Mucosa of descending colon (tissue), 3 donors: ENCODE measurements at regions not wholly inside any gene's neighbourhood (a gene's known extent, or its start where the extent isn't known, plus 50 kb on each side); places are given as distances from the start of the nearest gene placed in this dataset.
A peak's percentile ranks its signal among the peaks of the same experiment; 100 is the strongest.
"Not testable (repeated sequence)": the region's sequence is repeated elsewhere in the genome, so short reads cannot be mapped to it uniquely, and the experiment has no call there.

Experiments used
- ATAC-seq: fragments of 200-7000 bp; cut with Tn5 transposase; one replicate; pipeline ENCODE4 v1.9.1; 2020; ENCODE audit warnings: mild to moderate bottlenecking, moderate library complexity
- DNase-seq, 3 donors: peaks; one replicate each; pipeline ENCODE4 v3.0.0-alpha.2; 2020
- H3K36me3 ChIP-seq: fragments of 200-600 bp; one replicate; pipeline ENCODE4 v1.8.0; 2021; ENCODE audit warnings: low read depth, mild to moderate bottlenecking
- H3K4me1 ChIP-seq: fragments of 200-600 bp; one replicate; pipeline ENCODE4 v1.8.0; 2021; ENCODE audit warnings: low read depth, mild to moderate bottlenecking
- H3K4me3 ChIP-seq: fragments of 200-600 bp; one replicate; pipeline ENCODE4 v1.8.0; 2021; ENCODE audit warnings: mild to moderate bottlenecking
- H3K9me3 ChIP-seq: fragments of 200-600 bp; one replicate; pipeline ENCODE4 v1.8.0; 2021; ENCODE audit warnings: mild to moderate bottlenecking
- intact Hi-C, 2 donors: fragments of 100-400 bp; cut with DNase I in 1 of 2; cut with micrococcal nuclease in 1 of 2; formaldehyde crosslinking; loops; one replicate each; pipeline versions ENCODE4 v1.11.0 to v1.11.1; 2022; cut with DNase I, micrococcal nuclease
- TF ChIP-seq, protein P1 (sequence below): fragments of 200-600 bp; IDR thresholded peaks from one replicate; pipeline ENCODE4 v1.8.0; 2022; ENCODE audit warnings: antibody characterized with exemption, mild to moderate bottlenecking
- donor health status: DM: no; HTN: no; CAD: no; lungs with moderate emphysema.
- donor health status: DM: no; HTN: no; CAD: no.
- donor health status: DM: no; HTN: yes; CAD: no.

DNA sequence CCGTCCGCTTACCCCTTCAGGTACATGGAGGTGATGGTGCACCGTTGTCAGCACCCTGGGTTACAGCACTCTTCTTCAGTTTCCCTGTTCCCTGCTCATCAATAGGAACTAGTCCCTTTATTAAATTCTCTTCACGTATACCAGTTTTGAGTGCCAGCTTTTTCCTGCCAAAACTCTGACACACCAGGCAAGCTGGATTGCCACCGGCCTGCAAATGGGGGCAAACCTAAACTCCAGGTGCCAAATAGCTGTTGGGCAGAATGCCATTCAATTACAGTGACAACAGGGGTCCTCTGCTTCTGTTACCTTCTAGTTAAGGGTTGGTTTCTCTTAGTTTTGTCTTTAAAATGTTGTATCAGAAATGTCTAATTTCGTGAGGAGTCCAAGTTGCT lies 400.4 kb downstream of the OSTF1 start:
- intact Hi-C loops: no loop called here
- Histone ChIP-seq H3K36me3 (no peaks in the 10 kb centered on the region), H3K4me1 (peaks cover 3% of the 10 kb centered on the region), H3K4me3 (no peak overlapping the region), H3K9me3 (no peaks in the 10 kb centered on the region)
- TF ChIP-seq, protein P1, sequence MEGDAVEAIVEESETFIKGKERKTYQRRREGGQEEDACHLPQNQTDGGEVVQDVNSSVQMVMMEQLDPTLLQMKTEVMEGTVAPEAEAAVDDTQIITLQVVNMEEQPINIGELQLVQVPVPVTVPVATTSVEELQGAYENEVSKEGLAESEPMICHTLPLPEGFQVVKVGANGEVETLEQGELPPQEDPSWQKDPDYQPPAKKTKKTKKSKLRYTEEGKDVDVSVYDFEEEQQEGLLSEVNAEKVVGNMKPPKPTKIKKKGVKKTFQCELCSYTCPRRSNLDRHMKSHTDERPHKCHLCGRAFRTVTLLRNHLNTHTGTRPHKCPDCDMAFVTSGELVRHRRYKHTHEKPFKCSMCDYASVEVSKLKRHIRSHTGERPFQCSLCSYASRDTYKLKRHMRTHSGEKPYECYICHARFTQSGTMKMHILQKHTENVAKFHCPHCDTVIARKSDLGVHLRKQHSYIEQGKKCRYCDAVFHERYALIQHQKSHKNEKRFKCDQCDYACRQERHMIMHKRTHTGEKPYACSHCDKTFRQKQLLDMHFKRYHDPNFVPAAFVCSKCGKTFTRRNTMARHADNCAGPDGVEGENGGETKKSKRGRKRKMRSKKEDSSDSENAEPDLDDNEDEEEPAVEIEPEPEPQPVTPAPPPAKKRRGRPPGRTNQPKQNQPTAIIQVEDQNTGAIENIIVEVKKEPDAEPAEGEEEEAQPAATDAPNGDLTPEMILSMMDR: no peak
- no peak for DNase-seq
- no peak for ATAC-seq

DNA sequence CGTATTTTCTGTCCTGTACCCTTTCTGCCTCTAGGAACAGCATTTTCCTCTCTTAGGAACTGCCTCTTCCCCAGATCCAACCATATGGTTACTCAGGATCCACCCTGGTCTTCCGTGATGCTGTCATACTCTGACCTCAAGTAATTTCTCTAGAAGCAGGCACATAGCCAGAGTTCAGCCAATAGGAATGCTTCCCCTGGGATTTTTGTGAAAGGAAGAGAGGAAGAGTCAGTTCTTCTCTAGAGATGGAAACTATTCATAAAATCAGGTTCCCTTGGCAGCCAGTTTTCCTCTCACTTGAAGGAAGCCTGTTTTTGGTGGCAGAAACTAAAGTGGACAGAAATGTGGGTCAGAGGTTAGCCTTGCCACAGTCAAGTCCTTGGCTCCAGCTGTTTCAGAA lies 400.1 kb upstream of the PCSK5 start:
- no peaks in the 10 kb centered on the region for H3K9me3 ChIP-seq
- intact Hi-C loops: no loop called here
- TF ChIP-seq, protein P1: no peak
- H3K4me3 ChIP-seq: no peak overlapping the region
- H3K4me1 ChIP-seq: peaks cover 3% of the 10 kb centered on the region
- no peak for DNase-seq
- H3K36me3 ChIP-seq: no peaks in the 10 kb centered on the region
- ATAC-seq: no peak

DNA sequence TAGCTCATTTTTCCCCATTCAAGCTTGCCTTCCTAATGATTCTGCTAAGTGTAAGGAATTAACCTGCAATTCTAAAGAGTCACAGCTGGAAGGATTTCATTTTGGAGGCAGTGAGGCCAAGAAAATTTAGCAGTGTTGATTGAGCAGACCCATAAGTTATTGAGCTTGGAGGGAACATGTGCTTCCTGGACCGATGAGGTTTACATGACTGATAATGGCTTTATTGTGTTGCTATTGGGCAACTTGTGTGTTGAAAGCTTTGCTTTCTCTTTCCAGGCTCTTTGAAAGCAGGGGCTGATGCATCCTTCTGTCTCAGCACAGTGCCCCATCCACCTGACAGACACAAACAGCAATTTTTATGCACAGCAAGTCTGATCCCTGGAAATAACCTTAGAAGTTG lies 398.9 kb upstream of the PCSK5 start:
- TF ChIP-seq, protein P1: no peak
- no peak for DNase-seq
- intact Hi-C loops: no loop called here

DNA sequence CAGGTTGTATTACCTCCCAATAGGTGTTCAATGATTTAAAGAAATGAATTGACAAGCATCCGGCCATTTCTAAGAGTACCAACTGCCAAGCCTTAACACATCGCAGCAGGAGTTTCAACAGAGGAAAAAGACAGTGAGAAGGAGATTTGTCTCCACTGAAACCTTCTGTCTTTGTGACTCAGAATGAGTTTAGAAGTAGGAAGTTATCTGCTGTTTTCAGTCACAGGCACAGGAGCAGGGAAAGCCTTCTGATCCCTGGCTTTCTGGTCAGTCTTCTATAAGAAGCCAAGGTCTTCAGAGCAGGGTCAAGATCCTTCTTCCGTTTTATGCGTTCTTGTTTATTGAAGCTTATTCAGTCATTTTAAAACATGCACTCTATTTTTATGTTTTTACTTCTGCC lies 390.7 kb upstream of the PCSK5 start:
- Histone ChIP-seq H3K4me1 (no peaks in the 10 kb centered on the region), H3K9me3 (no peaks in the 10 kb centered on the region), H3K4me3 (no peak overlapping the region), H3K36me3 (no peaks in the 10 kb centered on the region)
- ATAC-seq: no peak
- TF ChIP-seq, protein P1: no peak
- intact Hi-C loops: no loop called here
- DNase-seq: no peak

More for the DNA sequence above, 398.9 kb upstream of the PCSK5 start:
- Histone ChIP-seq H3K36me3 (no peaks in the 10 kb centered on the region), H3K4me1 (peaks cover 3% of the 10 kb centered on the region), H3K9me3 (no peaks in the 10 kb centered on the region), H3K4me3 (no peak overlapping the region)
- peak; percentile 67 for ATAC-seq

DNA sequence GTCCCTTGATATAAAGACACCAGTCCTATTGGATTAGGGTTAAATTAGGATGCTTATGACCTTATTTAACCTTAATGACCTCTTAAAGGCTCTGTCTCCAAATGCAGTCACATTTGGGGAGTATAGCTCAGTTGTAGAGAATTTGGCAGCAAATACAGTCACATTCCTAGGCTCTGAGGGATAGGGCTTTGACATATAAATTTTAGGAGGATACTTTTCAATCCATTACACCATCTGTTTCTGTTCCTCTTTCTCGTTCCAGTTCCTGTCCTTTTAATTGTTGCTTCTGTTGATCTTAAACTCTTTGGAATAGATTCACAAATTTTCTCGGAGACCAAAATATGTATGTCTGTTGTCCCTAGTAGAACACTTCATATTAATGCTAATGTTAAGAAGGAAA lies 390.0 kb upstream of the PCSK5 start:
- TF ChIP-seq, protein P1: no peak
- Histone ChIP-seq H3K4me3 (no peak overlapping the region), H3K9me3 (no peaks in the 10 kb centered on the region), H3K4me1 (no peaks in the 10 kb centered on the region), H3K36me3 (no peaks in the 10 kb centered on the region)
- intact Hi-C loops: no loop called here
- ATAC-seq: no peak
- DNase-seq: no peak

DNA sequence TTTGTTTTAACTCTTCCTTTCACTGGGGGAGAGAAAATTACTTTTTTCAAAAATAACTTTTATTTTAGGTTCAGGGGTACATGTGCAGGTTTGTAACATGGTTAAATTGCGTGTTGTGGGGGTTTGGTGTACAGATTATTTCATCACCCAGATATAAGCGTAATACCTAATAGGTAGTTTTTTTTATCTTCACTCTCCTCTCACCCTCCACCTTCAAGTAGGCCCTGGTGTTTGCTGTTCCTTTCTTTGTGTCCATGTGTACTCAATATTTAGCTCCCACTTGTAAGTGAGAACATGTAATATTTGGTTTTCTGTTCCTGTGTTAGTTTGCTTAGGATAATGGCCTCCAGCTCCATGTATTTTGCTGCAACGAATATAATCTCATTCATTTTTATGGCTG lies 389.5 kb upstream of the PCSK5 start:
- H3K4me3 ChIP-seq, intact Hi-C loops, DNase-seq, H3K4me1 ChIP-seq, H3K9me3 ChIP-seq, H3K36me3 ChIP-seq, ATAC-seq: not testable (repeated sequence)
